HT1080 (cell line): ENCODE measurements at regions not wholly inside any gene's neighbourhood (a gene's known extent, or its start where the extent isn't known, plus 50 kb on each side); places are given as distances from the start of the nearest gene placed in this dataset.
"Not testable (repeated sequence)": the region's sequence is repeated elsewhere in the genome, so short reads cannot be mapped to it uniquely, and the experiment has no call there.

Experiments
- DNase-seq: peaks from one replicate; pipeline ENCODE4 v3.0.0-alpha.2; 2015; ENCODE audit warnings: low read depth

GRCh38 chrX:9267415-9267814 lies 197.4 kb upstream of the TBL1X start:
- no peak for DNase-seq

GRCh38 chrX:9269134-9269533 lies 195.7 kb upstream of the TBL1X start:
- no peak for DNase-seq

- DNase-seq = no peak
Observed at GRCh38 chrX:9271789-9272525, 192.9 kb upstream of the TBL1X start.

- no peak for DNase-seq
Observed at GRCh38 chrX:9273744-9274143, 191.1 kb upstream of the TBL1X start.

GRCh38 chrX:9278475-9279233 lies 186.2 kb upstream of the TBL1X start:
- no peak for DNase-seq

GRCh38 chrX:9279234-9279544 lies 185.7 kb upstream of the TBL1X start:
- no peak for DNase-seq

- no peak for DNase-seq
Observed at GRCh38 chrX:9280831-9281230, 184.0 kb upstream of the TBL1X start.

- no peak for DNase-seq
Observed at GRCh38 chrX:9282325-9282724, 182.5 kb upstream of the TBL1X start.

- peak; percentile 28 for DNase-seq
Observed at GRCh38 chrX:9285342-9285771, 179.5 kb upstream of the TBL1X start.

GRCh38 chrX:9286234-9286633 lies 178.6 kb upstream of the TBL1X start:
- DNase-seq = no peak

- no peak for DNase-seq
Observed at GRCh38 chrX:9291629-9292028, 173.2 kb upstream of the TBL1X start.

- no peak for DNase-seq
Observed at GRCh38 chrX:9293051-9293496, 171.8 kb upstream of the TBL1X start.

- DNase-seq = no peak
Observed at GRCh38 chrX:9293903-9294302, 171.0 kb upstream of the TBL1X start.

- DNase-seq = no peak
Observed at GRCh38 chrX:9295551-9295950, 169.3 kb upstream of the TBL1X start.

- no peak for DNase-seq
Observed at GRCh38 chrX:9298221-9298620, 166.6 kb upstream of the TBL1X start.

GRCh38 chrX:9299681-9300080 lies 165.2 kb upstream of the TBL1X start:
- DNase-seq = not testable (repeated sequence)

- DNase-seq = no peak
Observed at GRCh38 chrX:9301836-9302235, 163.0 kb upstream of the TBL1X start.

- DNase-seq = no peak
Observed at GRCh38 chrX:9302381-9302780, 162.5 kb upstream of the TBL1X start.

- DNase-seq = no peak
Observed at GRCh38 chrX:9308426-9308825, 156.4 kb upstream of the TBL1X start.

- peak; percentile 17 for DNase-seq
Observed at GRCh38 chrX:9310616-9311015, 154.2 kb upstream of the TBL1X start.

GRCh38 chrX:9311421-9312160 lies 153.3 kb upstream of the TBL1X start:
- no peak for DNase-seq
